Trophoblast cell (in vitro differentiated cells and primary cell): ENCODE measurements at regions not wholly inside any gene's neighbourhood (a gene's known extent, or its start where the extent isn't known, plus 50 kb on each side); places are given as distances from the start of the nearest gene placed in this dataset.
A peak's percentile ranks its signal among the peaks of the same experiment; 100 is the strongest.
"Not testable (repeated sequence)": the region's sequence is repeated elsewhere in the genome, so short reads cannot be mapped to it uniquely, and the experiment has no call there.

ENCODE experiments used
- DNase-seq, 2 donors: peaks; one replicate each; pipeline ENCODE4 v3.0.0-alpha.2; 2016
- H2AFZ ChIP-seq: 2 replicates; pipeline ENCODE4 v1.6.1; 2013; ENCODE audit warnings: low read length, moderate library complexity, mild to moderate bottlenecking; ENCODE audit not compliant: insufficient read depth, poor library complexity
- H2AK5ac ChIP-seq: 2 replicates; pipeline ENCODE4 v1.6.1; 2013; ENCODE audit warnings: mild to moderate bottlenecking, low read length
- H2BK120ac ChIP-seq: 2 replicates; pipeline ENCODE4 v1.6.1; 2013; ENCODE audit warnings: low read length, mild to moderate bottlenecking, moderate library complexity; ENCODE audit not compliant: insufficient read depth, poor library complexity
- H2BK12ac ChIP-seq: 2 replicates; pipeline ENCODE4 v1.6.1; 2013; ENCODE audit warnings: mild to moderate bottlenecking, low read length, moderate library complexity
- H2BK5ac ChIP-seq: 2 replicates; pipeline ENCODE4 v1.6.1; 2013; ENCODE audit warnings: low read length, low read depth, moderate library complexity, mild to moderate bottlenecking; ENCODE audit not compliant: poor library complexity
- H3K14ac ChIP-seq: 2 replicates; pipeline ENCODE4 v1.6.1; 2013; ENCODE audit warnings: mild to moderate bottlenecking, low read length
- H3K18ac ChIP-seq: 2 replicates; pipeline ENCODE4 v1.6.1; 2013; ENCODE audit warnings: mild to moderate bottlenecking, low read length
- H3K23ac ChIP-seq: 2 replicates; pipeline ENCODE4 v1.6.1; 2013; ENCODE audit warnings: low read length
- H3K27ac ChIP-seq: 2 replicates; pipeline ENCODE4 v1.5.1; 2013; ENCODE audit warnings: low read depth, mild to moderate bottlenecking, inconsistent platforms, low read length, moderate library complexity
- H3K27me3 ChIP-seq: 2 replicates; pipeline ENCODE4 v1.6.1; 2013; ENCODE audit warnings: inconsistent platforms, mild to moderate bottlenecking, low read length, moderate library complexity; ENCODE audit not compliant: insufficient read depth
- H3K36me3 ChIP-seq, 2 experiments: 1 replicate in 1 of 2; 2 replicates in 1 of 2; pipeline ENCODE4 v1.6.1; 2013; ENCODE audit warnings: low read length in 2 of 2, mild to moderate bottlenecking in 2 of 2, moderate library complexity in 1 of 2; ENCODE audit not compliant: insufficient read depth in 2 of 2, control insufficient read depth in 1 of 2
- H3K4ac ChIP-seq: 2 replicates; pipeline ENCODE4 v1.6.1; 2013; ENCODE audit warnings: low read depth, mild to moderate bottlenecking, low read length, moderate library complexity
- H3K4me1 ChIP-seq, 2 experiments: 1 replicate in 1 of 2; 2 replicates in 1 of 2; pipeline ENCODE4 v1.6.1; 2013; ENCODE audit warnings: low read length in 2 of 2, mild to moderate bottlenecking in 2 of 2, moderate library complexity in 1 of 2; ENCODE audit not compliant: insufficient read depth in 2 of 2, control insufficient read depth in 1 of 2
- H3K4me2 ChIP-seq: 2 replicates; pipeline ENCODE4 v1.6.1; 2013; ENCODE audit warnings: inconsistent platforms, mild to moderate bottlenecking, low read length, moderate library complexity
- H3K4me3 ChIP-seq: 2 replicates; pipeline ENCODE4 v1.5.1; 2013; ENCODE audit warnings: mild to moderate bottlenecking, low read depth, low read length, inconsistent platforms
- H3K79me1 ChIP-seq: one replicate; pipeline ENCODE4 v1.6.1; 2013; ENCODE audit warnings: low read length
- H3K79me2 ChIP-seq: 2 replicates; pipeline ENCODE4 v1.6.1; 2013; ENCODE audit warnings: low read length, mild to moderate bottlenecking; ENCODE audit not compliant: control insufficient read depth, insufficient read depth, poor library complexity
- H3K9ac ChIP-seq: 2 replicates; pipeline ENCODE4 v1.6.1; 2013; ENCODE audit warnings: mild to moderate bottlenecking, low read length
- H3K9me3 ChIP-seq: 2 replicates; pipeline ENCODE4 v1.6.1; 2013; ENCODE audit warnings: low read depth, mild to moderate bottlenecking, control low read depth, inconsistent platforms, low read length; ENCODE audit not compliant: insufficient read depth
- H4K12ac ChIP-seq: 2 replicates; pipeline ENCODE4 v1.6.1; 2013; ENCODE audit warnings: low read depth, mild to moderate bottlenecking, low read length, moderate library complexity
- H4K8ac ChIP-seq: 2 replicates; pipeline ENCODE4 v1.6.1; 2013; ENCODE audit warnings: low read depth, mild to moderate bottlenecking, low read length, moderate library complexity
- H4K91ac ChIP-seq: one replicate; pipeline ENCODE4 v1.6.1; 2013; ENCODE audit warnings: low read depth, mild to moderate bottlenecking, low read length, moderate library complexity
- WGBS: extraction: QIAGEN DNeasy Blood & Tissue Kit; methylation state at CpG from one replicate; pipeline ENCODE4 v1.1.7; 2013; ENCODE audit warnings: missing lambda C conversion rate; ENCODE audit not compliant: insufficient read length, insufficient coverage; ENCODE audit errors: extremely low coverage; 5-methylcytosine and 5-hydroxymethylcytosine counted together

DNA sequence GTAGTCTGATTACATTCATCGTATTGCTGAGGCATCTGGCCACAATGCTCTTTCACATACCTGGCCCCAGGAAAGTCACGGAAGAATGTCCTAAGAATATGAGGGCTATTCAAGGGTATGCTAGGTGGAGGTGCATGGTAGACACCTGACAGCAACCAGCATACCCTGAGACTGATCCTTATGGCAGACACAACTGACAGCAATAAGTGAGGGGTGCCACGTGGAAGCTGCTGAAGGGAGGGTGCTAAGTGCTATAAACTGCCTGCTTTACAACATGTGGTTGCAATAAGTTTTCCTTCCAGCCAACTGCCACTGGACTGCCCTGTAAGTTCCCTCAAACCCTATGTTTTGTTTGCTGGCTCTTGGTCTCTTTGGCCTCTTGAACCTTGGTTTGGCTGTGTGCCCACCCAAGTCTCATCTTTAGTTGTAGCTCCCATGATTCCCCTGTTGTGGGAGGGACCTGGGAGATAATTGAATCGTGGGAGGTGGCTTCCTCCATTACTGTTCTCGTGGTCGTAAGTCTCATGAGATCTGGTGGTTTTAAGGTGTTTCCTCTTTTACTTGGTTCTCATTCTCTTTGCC is 201.3 kb upstream of the MOCS1 start:
- Histone ChIP-seq H4K91ac (no peak overlapping the region), H3K4me1 (peaks cover 0 to 2% of the 10 kb centered on the region in 2 experiments), H3K9ac (no peak overlapping the region), H3K4ac (no peak overlapping the region), H3K4me2 (no peak overlapping the region), H3K27ac (no peak overlapping the region), H3K79me2 (no peaks in the 10 kb centered on the region), H4K12ac (no peak overlapping the region), H3K18ac (no peak overlapping the region), H3K9me3 (peaks cover 8% of the 10 kb centered on the region), H2BK12ac (no peak overlapping the region), H3K27me3 (no peaks in the 10 kb centered on the region), H3K23ac (no peak overlapping the region), H2BK120ac (no peak overlapping the region), H2AK5ac (no peak overlapping the region), H2AFZ (no peak overlapping the region), H3K79me1 (no peaks in the 10 kb centered on the region), H3K36me3 (no peaks in the 10 kb centered on the region), H3K14ac (no peak overlapping the region), H2BK5ac (no peak overlapping the region), H3K4me3 (no peak overlapping the region), H4K8ac (no peak overlapping the region)
- WGBS = no CpG with 5 or more reads among the region's 6 CpGs
- DNase-seq = peak; percentile 93 to 98

GRCh38 chr6:40133981-40134380 is 199.7 kb upstream of the MOCS1 start:
- not testable (repeated sequence) for H3K14ac ChIP-seq, H2AK5ac ChIP-seq, H3K27ac ChIP-seq, H4K12ac ChIP-seq, H3K4ac ChIP-seq, H2BK12ac ChIP-seq, H3K27me3 ChIP-seq, H3K4me1 ChIP-seq, H3K9ac ChIP-seq, DNase-seq, H3K4me2 ChIP-seq, H2BK120ac ChIP-seq, H3K23ac ChIP-seq, H3K36me3 ChIP-seq, H4K91ac ChIP-seq, H4K8ac ChIP-seq, H3K79me2 ChIP-seq, H3K18ac ChIP-seq, H3K79me1 ChIP-seq, H3K4me3 ChIP-seq, H2AFZ ChIP-seq, H2BK5ac ChIP-seq
- no CpG with 5 or more reads among the region's 20 CpGs for WGBS
- H3K9me3 ChIP-seq = peaks cover 12% of the 10 kb centered on the region

DNA sequence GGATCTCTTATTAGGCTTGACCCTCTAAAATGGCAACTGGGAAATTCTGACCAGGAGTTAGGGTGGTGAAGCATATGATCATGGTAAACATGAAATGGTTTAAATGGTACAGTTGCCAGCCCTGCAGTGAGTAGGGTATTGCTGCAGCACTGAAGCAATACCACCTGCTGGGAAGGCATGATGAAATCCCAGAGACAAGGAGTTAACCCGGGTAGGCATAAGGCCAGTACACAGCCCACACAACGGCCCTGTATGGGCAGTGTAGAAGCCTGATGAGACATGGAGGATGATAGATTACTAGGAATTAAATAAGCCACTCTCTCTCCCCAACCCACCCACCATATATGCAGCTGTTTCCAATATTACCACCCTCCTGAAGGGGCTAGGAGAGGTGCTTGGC is 197.4 kb upstream of the MOCS1 start:
- Histone ChIP-seq H3K27ac (no peak overlapping the region), H2BK12ac (no peak overlapping the region), H3K14ac (no peak overlapping the region), H3K9ac (no peak overlapping the region), H4K91ac (no peak overlapping the region), H2AK5ac (no peak overlapping the region), H3K9me3 (peaks cover 12% of the 10 kb centered on the region), H3K4me3 (no peak overlapping the region), H2AFZ (no peak overlapping the region), H4K12ac (no peak overlapping the region), H3K4ac (no peak overlapping the region), H2BK5ac (no peak overlapping the region), H4K8ac (no peak overlapping the region), H3K18ac (no peak overlapping the region), H3K79me1 (no peaks in the 10 kb centered on the region), H3K23ac (no peak overlapping the region), H3K4me1 (no peaks in the 10 kb centered on the region), H3K4me2 (no peak overlapping the region), H3K27me3 (no peaks in the 10 kb centered on the region), H2BK120ac (no peak overlapping the region), H3K36me3 (no peaks in the 10 kb centered on the region), H3K79me2 (no peaks in the 10 kb centered on the region)
- no peak for DNase-seq
- no CpG with 5 or more reads among the region's 2 CpGs for WGBS

GRCh38 chr6:40128127-40128526 is 193.9 kb upstream of the MOCS1 start:
- H3K9ac ChIP-seq = no peak overlapping the region
- H3K18ac ChIP-seq = no peak overlapping the region
- H3K36me3 ChIP-seq = no peaks in the 10 kb centered on the region
- no peak overlapping the region for H2BK120ac ChIP-seq
- H3K4me2 ChIP-seq = no peak overlapping the region
- no peak overlapping the region for H2AK5ac ChIP-seq
- no CpG with 5 or more reads among the region's 2 CpGs for WGBS
- H3K4ac ChIP-seq = no peak overlapping the region
- no peaks in the 10 kb centered on the region for H3K79me1 ChIP-seq
- no peak overlapping the region for H3K4me3 ChIP-seq
- H2BK5ac ChIP-seq = no peak overlapping the region
- H4K8ac ChIP-seq = no peak overlapping the region
- H2AFZ ChIP-seq = no peak overlapping the region
- H4K12ac ChIP-seq = no peak overlapping the region
- no peaks in the 10 kb centered on the region for H3K27me3 ChIP-seq
- H4K91ac ChIP-seq = no peak overlapping the region
- no peak overlapping the region for H3K23ac ChIP-seq
- DNase-seq = no peak
- no peaks in the 10 kb centered on the region for H3K79me2 ChIP-seq
- H3K9me3 ChIP-seq = peaks cover 7% of the 10 kb centered on the region
- H3K14ac ChIP-seq = no peak overlapping the region
- no peaks in the 10 kb centered on the region for H3K4me1 ChIP-seq
- no peak overlapping the region for H2BK12ac ChIP-seq
- no peak overlapping the region for H3K27ac ChIP-seq
